Mucosa of descending colon (tissue), 3 donors: ENCODE measurements at regions not wholly inside any gene's neighbourhood (a gene's known extent, or its start where the extent isn't known, plus 50 kb on each side); places are given as distances from the start of the nearest gene placed in this dataset.

Source experiments
- ATAC-seq: fragments of 200-7000 bp; cut with Tn5 transposase; one replicate; pipeline ENCODE4 v1.9.1; 2020; ENCODE audit warnings: mild to moderate bottlenecking, moderate library complexity
- DNase-seq, 3 donors: peaks; one replicate each; pipeline ENCODE4 v3.0.0-alpha.2; 2020
- H3K36me3 ChIP-seq: fragments of 200-600 bp; one replicate; pipeline ENCODE4 v1.8.0; 2021; ENCODE audit warnings: low read depth, mild to moderate bottlenecking
- H3K4me1 ChIP-seq: fragments of 200-600 bp; one replicate; pipeline ENCODE4 v1.8.0; 2021; ENCODE audit warnings: low read depth, mild to moderate bottlenecking
- H3K4me3 ChIP-seq: fragments of 200-600 bp; one replicate; pipeline ENCODE4 v1.8.0; 2021; ENCODE audit warnings: mild to moderate bottlenecking
- H3K9me3 ChIP-seq: fragments of 200-600 bp; one replicate; pipeline ENCODE4 v1.8.0; 2021; ENCODE audit warnings: mild to moderate bottlenecking
- CTCF ChIP-seq: fragments of 200-600 bp; IDR thresholded peaks from one replicate; pipeline ENCODE4 v1.8.0; 2022; ENCODE audit warnings: antibody characterized with exemption, mild to moderate bottlenecking
- intact Hi-C, 2 donors: fragments of 100-400 bp; cut with DNase I in 1 of 2; cut with micrococcal nuclease in 1 of 2; formaldehyde crosslinking; loops; one replicate each; pipeline versions ENCODE4 v1.11.0 to v1.11.1; 2022; cut with DNase I, micrococcal nuclease
- donor health status: DM: no; HTN: no; CAD: no; lungs with moderate emphysema.
- donor health status: DM: no; HTN: no; CAD: no.
- donor health status: DM: no; HTN: yes; CAD: no.

- no peak for TF ChIP-seq CTCF
- Histone ChIP-seq H3K36me3 (no peaks in the 10 kb centered on the region), H3K4me1 (no peaks in the 10 kb centered on the region), H3K4me3 (no peak overlapping the region), H3K9me3 (no peaks in the 10 kb centered on the region)
- DNase-seq (no peak), ATAC-seq (no peak)
- intact Hi-C loops = no loop called here
Observed at GRCh38 chr15:37206690-37207089, 106.3 kb upstream of the MEIS2 start.

- Histone ChIP-seq H3K9me3 (no peaks in the 10 kb centered on the region), H3K36me3 (no peaks in the 10 kb centered on the region), H3K4me3 (no peak overlapping the region), H3K4me1 (no peaks in the 10 kb centered on the region)
- no peak for DNase-seq
- no peak for ATAC-seq
- intact Hi-C loops = no loop called here
- TF ChIP-seq CTCF = no peak
Observed at GRCh38 chr15:37208146-37209040, 108.0 kb upstream of the MEIS2 start.

- Histone ChIP-seq H3K4me3 (no peak overlapping the region), H3K36me3 (no peaks in the 10 kb centered on the region), H3K9me3 (no peaks in the 10 kb centered on the region), H3K4me1 (no peaks in the 10 kb centered on the region)
- no peak for TF ChIP-seq CTCF
- intact Hi-C loops = no loop called here
- ATAC-seq (no peak), DNase-seq (no peak)
Observed at GRCh38 chr15:37209041-37209363, 108.7 kb upstream of the MEIS2 start.

GRCh38 chr15:37217567-37217966, 117.2 kb upstream of the MEIS2 start:
- TF ChIP-seq CTCF = no peak
- intact Hi-C loops = no loop called here
- Histone ChIP-seq H3K9me3 (no peaks in the 10 kb centered on the region), H3K4me1 (no peaks in the 10 kb centered on the region), H3K4me3 (no peak overlapping the region), H3K36me3 (no peaks in the 10 kb centered on the region)
- ATAC-seq (no peak), DNase-seq (no peak)

GRCh38 chr15:37218351-37218916, 118.1 kb upstream of the MEIS2 start:
- H3K36me3 ChIP-seq = no peaks in the 10 kb centered on the region
- no peak for DNase-seq
- H3K4me3 ChIP-seq = no peak overlapping the region
- no peaks in the 10 kb centered on the region for H3K4me1 ChIP-seq
- ATAC-seq = no peak
- no peaks in the 10 kb centered on the region for H3K9me3 ChIP-seq
- no peak for TF ChIP-seq CTCF
- intact Hi-C loops = no loop called here
